ENCODE measurements at regions not wholly inside any gene's neighbourhood (a gene's known extent, or its start where the extent isn't known, plus 50 kb on each side); places are given as distances from the start of the nearest gene placed in this dataset.
"Not testable (repeated sequence)": the region's sequence is repeated elsewhere in the genome, so short reads cannot be mapped to it uniquely, and the experiment has no call there.

DNA sequence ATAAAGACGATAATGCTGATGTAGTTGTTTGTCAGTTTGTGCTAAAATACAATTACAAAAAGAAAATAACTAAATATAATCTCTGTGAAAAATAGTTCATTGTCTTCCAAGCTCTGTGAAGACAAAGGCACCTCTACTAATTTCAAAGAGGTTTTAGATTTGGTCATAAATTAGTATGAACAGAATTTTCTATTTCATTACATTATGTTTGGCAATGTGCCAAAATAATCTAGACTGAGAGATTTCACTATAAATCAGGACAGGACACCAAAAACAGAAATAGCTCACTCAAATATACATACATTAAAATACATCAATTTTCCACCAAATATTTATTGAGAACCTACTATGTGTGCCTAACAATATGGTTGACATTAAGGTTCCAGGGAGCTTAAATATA is 264.9 kb upstream of the CCDC54 start:
- no peak for DNase-seq

GRCh38 chr3:107116251-107116650 is 261.0 kb upstream of the CCDC54 start:
- DNase-seq = no peak

- DNase-seq = no peak
Measured at GRCh38 chr3:107117156-107117555, 260.1 kb upstream of the CCDC54 start.

GRCh38 chr3:107117922-107118536 is 259.2 kb upstream of the CCDC54 start:
- peak in 50 of 56 donors; percentile 3 to 81 (median 42) for DNase-seq

DNA sequence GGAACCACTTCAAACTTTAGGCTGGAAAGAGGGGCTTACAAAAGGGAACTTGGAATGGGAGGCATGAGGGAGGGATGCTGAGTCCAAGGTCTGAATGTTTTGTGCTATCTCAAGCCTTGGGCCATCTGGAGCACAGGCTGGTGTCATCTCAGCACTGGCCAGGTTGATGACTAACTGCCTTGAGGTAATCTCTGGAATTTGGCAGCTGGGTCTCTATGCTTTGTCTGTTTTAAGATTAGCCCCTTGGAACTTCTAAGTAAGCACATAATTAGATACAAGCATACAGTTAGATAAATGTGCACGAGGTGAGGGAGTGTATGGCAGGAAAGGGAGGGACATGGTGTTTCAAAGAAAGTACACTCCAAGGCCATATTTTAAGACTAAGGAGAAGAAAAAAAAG is 252.4 kb upstream of the CCDC54 start:
- DNase-seq = no peak

DNA sequence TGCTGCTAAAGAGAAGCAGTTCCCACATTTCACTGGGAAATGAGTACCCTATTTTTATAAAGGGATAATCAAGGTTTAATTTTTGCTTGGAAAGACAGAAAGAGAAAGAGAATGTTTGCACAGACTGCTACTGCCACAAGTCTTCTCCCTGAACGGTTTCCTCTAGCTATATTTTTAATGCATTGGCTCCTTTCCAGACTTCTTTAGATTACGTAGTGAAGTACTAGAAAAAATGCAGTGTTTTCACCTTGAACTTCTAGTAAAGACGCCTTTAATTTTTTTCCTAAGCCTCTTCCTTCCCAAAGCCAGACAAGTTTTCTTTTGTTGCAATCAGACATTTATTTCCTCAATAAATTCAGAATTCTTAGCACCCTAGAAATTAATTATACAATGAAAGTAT is 248.3 kb upstream of the CCDC54 start:
- DNase-seq = no peak

DNA sequence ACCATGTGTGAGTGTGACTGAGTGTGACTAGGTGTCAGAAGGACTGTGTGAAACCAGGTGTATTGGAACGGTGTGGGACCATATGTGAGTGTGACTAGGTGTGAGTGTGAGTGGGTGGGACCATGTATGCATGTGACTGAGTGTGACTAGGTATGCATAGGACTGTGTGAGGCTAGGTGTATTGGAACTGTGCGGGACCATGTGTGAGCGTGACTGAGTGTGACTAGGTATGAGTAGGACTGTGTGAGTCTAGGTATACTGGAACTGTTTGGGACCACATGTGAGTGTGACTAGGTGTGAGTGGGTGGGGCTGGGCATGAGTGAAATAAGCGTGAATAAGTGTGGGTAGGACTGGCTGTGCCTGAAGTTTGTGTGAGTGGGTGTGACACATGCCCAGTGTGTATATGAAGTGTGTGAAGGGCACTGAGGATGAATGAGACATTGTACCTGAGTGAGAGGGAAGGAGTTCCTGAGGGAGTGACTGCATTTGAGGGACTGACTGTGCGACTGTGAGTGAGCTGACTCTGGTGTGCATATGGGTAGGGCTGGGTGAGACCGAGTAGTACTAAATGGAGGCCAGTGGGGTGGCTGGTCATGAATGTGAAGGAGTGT is 247.0 kb upstream of the CCDC54 start:
- DNase-seq = no peak

DNA sequence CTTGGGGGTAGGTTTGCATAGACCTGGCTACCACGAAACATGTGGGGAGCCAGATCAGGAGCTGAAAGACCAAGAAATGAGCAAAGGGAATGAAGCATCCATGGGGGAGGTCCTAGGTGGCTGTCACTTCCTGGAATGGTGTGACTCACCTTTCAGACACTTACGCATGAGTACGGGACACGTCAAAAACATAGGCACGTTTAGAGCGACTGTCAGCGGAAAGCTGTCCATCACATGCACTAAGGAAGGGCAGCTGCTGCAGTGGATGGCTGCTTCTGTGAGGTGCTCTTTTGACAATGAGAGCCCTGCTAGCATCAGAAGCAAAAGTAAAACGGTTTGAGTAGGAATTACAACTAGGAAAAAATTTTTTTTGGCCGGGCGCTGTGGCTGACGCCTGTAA is 244.6 kb upstream of the CCDC54 start:
- no peak for DNase-seq

- no peak for DNase-seq
Measured at GRCh38 chr3:107133891-107134290, 243.3 kb upstream of the CCDC54 start.

DNA sequence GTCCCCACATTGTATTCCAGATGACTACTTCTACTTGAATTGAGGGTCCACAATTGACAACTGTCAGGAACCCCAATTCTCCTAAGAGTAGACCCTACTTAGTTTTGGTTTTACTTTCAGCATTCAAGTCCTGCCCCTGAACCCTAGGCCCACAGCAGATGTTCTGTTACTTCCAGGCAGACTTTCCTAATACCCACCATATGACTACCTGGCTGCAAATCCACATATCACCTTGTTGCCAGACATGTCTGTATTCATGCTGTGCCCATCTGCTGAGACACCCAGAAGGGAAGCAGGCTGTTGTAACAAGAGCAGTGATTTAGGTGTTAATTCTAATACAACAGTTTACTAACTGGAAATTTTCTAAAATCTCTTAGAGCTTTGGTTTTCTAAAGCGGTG is 235.1 kb upstream of the CCDC54 start:
- DNase-seq = no peak

DNA sequence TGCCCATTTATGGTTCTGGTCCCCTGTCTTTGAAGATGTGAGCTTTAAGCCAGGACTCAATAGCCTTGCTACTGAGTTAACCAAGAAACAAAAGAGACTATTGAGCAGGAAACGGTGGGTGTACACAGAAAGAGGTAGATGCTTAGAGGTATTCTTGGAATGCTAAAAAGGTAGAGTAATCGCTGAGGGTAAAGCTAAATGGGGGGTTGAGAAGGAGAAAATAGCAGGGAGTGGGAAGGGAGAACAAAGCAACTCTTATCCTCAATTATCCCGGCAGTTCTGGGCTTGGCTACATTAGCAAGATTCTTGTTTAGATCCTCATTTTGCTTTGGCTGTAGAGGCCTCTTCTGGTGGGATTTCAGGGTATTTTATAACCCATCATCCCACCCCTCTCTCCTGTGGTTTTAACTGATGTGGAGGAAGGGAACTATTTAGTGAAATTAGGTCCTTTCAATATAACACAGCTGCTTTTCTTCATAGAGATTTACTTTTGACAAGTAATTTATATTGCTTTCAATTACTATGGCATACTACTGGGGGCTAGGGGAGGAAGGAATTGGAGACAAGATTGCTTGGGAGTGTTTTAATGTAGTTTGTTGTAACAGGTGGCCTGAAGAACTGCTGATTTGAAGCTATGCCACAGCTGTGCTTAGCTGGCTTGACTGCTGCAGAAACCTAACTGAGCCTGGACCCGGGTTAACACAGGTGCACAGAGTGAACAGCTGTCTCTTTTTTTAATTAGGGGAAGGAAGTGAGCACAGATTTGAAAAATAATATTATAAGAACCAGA is 234.3 kb upstream of the CCDC54 start:
- DNase-seq = no peak

GRCh38 chr3:107150675-107151074 is 226.6 kb upstream of the CCDC54 start:
- no peak for DNase-seq

GRCh38 chr3:107153981-107154380 is 223.3 kb upstream of the CCDC54 start:
- peak in 1 of 56 donors; percentile 2 for DNase-seq

GRCh38 chr3:107172411-107172810 is 204.8 kb upstream of the CCDC54 start:
- no peak for DNase-seq

GRCh38 chr3:107184375-107184774 is 192.9 kb upstream of the CCDC54 start:
- no peak for DNase-seq

DNA sequence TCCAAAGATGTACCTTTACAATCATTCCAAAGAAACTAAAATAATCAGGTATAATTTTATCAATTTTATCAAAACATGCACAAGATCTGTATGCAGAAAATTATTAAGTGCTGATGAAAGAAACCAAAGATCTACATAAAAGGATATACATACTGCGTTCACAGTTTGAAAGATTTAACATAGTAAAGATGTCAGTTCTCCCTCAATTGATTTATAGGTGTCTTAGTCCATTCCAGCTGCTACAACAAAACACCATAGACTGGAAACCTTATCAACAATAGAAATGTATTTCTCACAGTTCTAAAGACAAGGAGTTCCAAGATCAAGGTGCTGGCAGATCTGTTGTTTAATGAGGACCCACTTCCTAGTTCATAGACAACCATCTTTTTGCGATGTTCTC is 189.0 kb upstream of the CCDC54 start:
- no peak for DNase-seq

DNA sequence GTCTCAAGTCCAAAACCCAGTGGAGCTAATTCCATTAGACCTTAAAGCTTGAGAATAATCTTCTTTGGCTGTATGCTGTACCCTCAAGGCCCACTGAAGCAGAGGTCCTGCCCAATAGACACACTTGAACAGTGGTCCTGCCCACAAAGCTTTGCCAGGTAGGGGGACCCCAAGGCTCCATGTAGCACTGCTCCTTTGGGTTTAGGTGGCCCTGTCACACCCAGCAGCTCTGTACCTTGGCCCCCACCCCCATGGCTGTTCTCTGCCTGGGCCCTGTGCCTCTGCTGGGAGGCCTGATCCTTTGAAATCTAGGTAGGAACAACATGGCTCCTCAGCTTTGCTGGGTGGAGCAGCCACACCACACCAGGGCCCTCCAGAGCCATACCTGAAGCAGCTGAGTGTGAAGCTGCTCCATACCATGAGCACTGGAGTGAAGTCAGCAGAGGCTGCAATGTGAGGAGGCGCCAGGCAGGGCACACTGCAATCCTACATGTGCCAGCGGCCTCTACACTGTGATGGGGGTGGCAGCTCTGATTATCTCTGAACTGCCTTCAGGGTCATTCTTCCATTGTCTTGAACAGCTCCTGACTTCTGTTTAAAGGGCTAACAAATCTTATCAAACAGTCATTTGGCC is 188.0 kb upstream of the CCDC54 start:
- no peak for DNase-seq

- DNase-seq = no peak
Measured at GRCh38 chr3:107193116-107193515, 184.1 kb upstream of the CCDC54 start.

- peak in 12 of 56 donors; percentile 18 to 47 (median 37) for DNase-seq
Measured at GRCh38 chr3:107198581-107199181, 178.6 kb upstream of the CCDC54 start.

DNA sequence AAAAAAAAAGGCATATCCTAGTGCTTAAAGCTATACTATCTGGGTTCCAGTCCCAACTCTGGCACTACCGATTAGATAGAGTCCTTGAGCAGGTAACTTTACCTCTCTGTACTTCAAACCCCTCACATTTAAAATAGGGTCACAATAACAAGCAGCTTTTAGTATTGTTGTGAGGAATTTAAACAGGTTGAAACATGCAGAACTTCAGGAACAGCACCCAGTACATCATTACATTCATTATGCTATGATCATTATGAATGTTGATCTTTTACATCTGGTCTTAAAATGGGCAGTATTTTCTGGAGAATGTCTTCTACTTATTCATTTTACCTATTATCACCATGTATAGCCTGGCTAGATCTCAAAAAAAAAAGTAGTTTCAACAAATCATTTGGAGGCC is 176.1 kb upstream of the CCDC54 start:
- no peak for DNase-seq

GRCh38 chr3:107202885-107203284 is 174.4 kb upstream of the CCDC54 start:
- DNase-seq = not testable (repeated sequence)

- DNase-seq = no peak
Measured at GRCh38 chr3:107204121-107204520, 173.1 kb upstream of the CCDC54 start.

All from amygdala (tissue), 56 donors.